ENCODE measurements at regions not wholly inside any gene's neighbourhood (a gene's known extent, or its start where the extent isn't known, plus 50 kb on each side); places are given as distances from the start of the nearest gene placed in this dataset.
A peak's percentile ranks its signal among the peaks of the same experiment; 100 is the strongest.

GRCh38 chr4:141458501-141458900 is 177.9 kb upstream of the IL15 start:
- no peak for DNase-seq (ENCODE audit: low read depth in 2 of 2)

- DNase-seq (ENCODE audit: low read depth in 2 of 2): no peak
These were observed 177.4 kb upstream of the IL15 start for GRCh38 chr4:141459020-141459419.

- no peak for DNase-seq (ENCODE audit: low read depth in 2 of 2)
These were observed 174.0 kb upstream of the IL15 start for GRCh38 chr4:141462361-141462760.

GRCh38 chr4:141463678-141464077 is 172.7 kb upstream of the IL15 start:
- no peak for DNase-seq (ENCODE audit: low read depth in 2 of 2)

GRCh38 chr4:141464366-141464765 is 172.0 kb upstream of the IL15 start:
- DNase-seq (ENCODE audit: low read depth in 2 of 2): no peak

- no peak for DNase-seq (ENCODE audit: low read depth in 2 of 2)
These were observed 171.2 kb upstream of the IL15 start for GRCh38 chr4:141465171-141465570.

GRCh38 chr4:141467225-141467624 is 169.2 kb upstream of the IL15 start:
- no peak for DNase-seq (ENCODE audit: low read depth in 2 of 2)

DNA sequence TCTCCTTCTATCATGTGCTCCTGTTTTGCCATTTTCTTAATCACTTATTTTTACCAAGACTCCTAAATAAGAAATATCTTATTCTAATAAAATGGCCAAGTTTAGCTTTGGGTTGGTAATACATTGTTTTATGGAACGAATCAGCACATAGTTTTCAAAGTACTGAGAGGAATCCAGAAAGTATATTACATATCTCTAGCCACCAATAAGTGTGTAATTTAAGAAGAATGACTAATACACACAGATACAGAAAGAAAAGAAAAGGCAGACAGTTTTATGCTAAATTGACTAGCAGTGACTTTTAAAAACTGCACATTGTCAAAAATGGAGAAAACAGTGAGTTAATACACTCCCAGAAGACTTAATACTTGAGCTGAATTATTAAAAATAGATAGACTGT is 167.0 kb upstream of the IL15 start:
- no peak for DNase-seq (ENCODE audit: low read depth in 2 of 2)

DNA sequence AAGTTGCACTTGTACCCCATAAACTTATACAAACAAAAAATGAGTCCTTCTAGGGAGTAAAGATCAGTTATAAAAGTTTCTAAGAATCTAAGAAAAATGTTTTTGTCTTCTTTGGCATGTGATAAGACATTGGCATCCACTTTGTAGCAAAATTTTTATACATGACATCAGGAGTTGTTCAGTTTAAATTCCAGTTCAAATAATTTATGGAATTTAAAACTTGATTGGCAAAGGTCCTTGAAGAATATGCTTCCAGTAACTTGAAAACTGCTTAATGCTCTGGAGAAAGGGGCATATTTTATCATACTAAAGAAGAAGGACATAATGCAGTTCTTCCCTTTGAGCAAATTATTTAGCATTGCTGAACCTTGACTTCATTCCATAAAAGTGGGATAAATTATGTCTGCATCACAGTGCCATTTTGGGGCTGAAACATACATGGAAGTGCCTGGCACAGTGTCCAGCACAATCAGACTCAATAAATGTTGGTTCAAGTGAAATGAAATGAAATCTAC is 163.3 kb upstream of the IL15 start:
- no peak for DNase-seq (ENCODE audit: low read depth in 2 of 2)

DNA sequence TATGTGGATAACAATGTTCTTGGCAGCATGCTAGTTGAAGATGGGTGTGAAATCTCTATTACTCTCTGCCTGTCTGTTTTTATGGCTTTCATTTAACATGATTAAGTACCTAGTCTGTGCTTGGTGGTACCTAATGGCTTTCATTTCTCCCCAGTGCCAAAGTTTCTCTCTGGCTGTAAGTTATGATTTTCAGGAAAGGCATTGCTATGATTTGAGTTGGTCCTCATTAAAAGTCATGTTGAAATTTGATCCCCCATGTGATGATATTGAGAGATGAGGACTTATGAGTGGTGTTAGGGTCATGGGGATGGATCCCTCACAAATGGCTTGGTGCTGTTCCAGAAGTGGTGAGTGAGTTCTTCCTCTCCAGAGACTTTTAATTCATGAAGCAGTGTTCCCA is 162.4 kb upstream of the IL15 start:
- no peak for DNase-seq (ENCODE audit: low read depth in 2 of 2)

GRCh38 chr4:141480950-141481349 is 155.4 kb upstream of the IL15 start:
- no peak for DNase-seq (ENCODE audit: low read depth in 2 of 2)

DNA sequence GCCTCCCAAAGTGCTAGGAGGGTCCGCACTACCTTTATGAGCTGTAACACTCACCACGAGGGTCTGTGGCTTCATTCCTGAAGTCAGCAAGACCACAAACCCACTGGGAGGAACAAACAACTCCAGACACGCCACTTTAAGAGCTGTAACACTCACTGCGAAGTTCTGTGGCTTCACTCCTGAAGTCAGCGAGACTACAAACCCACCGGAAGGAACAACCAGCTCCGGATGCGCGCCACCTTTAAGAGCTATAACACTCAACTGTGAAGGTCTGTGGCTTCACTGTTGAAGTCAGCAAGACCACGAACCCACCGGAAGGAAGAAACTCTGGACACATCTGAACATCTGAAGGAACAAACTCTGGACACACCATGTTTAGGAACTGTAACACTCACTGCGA is 152.1 kb upstream of the IL15 start:
- peak in 1 of 2 donors; percentile 0 for DNase-seq (ENCODE audit: low read depth in 2 of 2)

- no peak for DNase-seq (ENCODE audit: low read depth in 2 of 2)
These were observed 149.9 kb upstream of the IL15 start for GRCh38 chr4:141486375-141486997.

GRCh38 chr4:141497627-141498026 is 138.8 kb upstream of the IL15 start:
- no peak for DNase-seq (ENCODE audit: low read depth in 2 of 2)

DNA sequence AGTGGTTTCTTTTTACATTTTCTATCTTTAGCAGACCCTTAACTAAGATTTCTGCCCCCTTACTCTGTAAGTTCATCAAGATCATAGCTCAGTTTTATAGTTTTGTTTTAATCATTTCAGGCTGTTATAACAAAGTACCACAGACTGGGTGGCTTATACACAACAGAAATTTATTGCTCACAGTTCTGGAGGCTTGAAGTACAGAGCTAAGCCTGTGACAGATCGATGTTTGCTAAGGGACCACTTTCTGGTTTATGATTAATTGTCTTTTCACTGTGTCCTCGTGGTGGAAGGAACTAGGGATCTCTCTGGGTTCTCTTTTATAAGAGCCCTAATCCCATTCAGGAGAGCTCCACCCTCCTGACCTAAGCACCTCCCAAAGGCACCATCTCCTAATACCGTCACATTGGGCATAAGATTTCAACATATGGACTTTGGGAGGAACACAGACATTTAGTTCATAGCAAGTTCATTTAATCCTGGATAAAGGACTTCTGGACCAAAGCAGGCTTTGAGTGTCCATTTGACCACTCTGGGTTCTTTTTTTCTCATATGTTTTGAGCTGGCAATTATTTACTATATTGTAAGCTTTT is 137.0 kb upstream of the IL15 start:
- no peak for DNase-seq (ENCODE audit: low read depth in 2 of 2)

- DNase-seq (ENCODE audit: low read depth in 2 of 2): no peak
These were observed 135.0 kb upstream of the IL15 start for GRCh38 chr4:141501395-141501794.

- no peak for DNase-seq (ENCODE audit: low read depth in 2 of 2)
These were observed 134.5 kb upstream of the IL15 start for GRCh38 chr4:141501931-141502330.

GRCh38 chr4:141502755-141503154 is 133.6 kb upstream of the IL15 start:
- no peak for DNase-seq (ENCODE audit: low read depth in 2 of 2)

- DNase-seq (ENCODE audit: low read depth in 2 of 2): no peak
These were observed 133.1 kb upstream of the IL15 start for GRCh38 chr4:141503260-141503659.

DNA sequence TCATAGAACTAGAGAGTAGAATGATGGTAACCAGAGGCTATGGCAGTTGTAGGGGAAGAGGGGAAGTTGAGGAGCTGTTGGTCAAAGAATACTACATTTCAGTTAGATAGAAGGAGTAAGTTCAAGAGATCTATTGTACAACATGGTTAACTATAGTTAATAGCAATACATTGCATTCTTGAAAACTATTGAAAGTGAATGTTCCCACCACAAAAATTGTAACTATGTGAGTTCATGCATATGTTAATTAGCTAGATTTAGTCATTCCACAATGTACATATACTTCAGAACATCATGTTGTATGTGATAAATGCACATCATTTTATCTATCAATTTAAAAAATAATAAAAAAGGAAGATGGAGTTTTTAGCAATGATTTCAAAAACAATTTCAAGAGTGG is 125.3 kb upstream of the IL15 start:
- no peak for DNase-seq (ENCODE audit: low read depth in 2 of 2)

- no peak for DNase-seq (ENCODE audit: low read depth in 2 of 2)
These were observed 122.5 kb upstream of the IL15 start for GRCh38 chr4:141513866-141514265.

DNA sequence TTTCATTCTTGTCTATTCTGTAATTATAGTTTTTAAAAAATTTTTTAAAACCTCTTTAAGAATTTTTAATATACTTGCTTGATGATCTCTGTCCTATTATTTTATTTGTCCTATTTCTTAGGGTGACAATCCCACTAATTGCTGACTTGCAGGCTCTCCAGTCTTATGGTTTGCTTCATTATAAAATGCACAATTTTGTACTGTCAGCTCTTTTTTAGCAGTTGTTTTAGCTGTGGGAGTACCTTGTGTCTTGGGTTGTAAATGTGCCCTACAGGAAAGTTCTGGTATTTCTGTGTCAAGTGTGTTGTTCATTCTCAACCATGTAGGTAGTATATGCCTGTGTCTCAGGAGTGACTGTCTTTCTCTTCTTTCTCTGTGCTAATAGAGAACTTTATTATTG is 118.2 kb upstream of the IL15 start:
- no peak for DNase-seq (ENCODE audit: low read depth in 2 of 2)

- DNase-seq (ENCODE audit: low read depth in 2 of 2): no peak
These were observed 112.3 kb upstream of the IL15 start for GRCh38 chr4:141524116-141524515.

GRCh38 chr4:141524841-141525240 is 111.5 kb upstream of the IL15 start:
- no peak for DNase-seq (ENCODE audit: low read depth in 2 of 2)
